ENCODE measurements at regions not wholly inside any gene's neighbourhood (a gene's known extent, or its start where the extent isn't known, plus 50 kb on each side); places are given as distances from the start of the nearest gene placed in this dataset.

GRCh38 chr12:20268771-20269170 is 99.6 kb upstream of the PDE3A start:
- TF ChIP-seq CTCF (IDR thresholded peaks at IDR 0.05; ENCODE audit: low read depth, low read length), result no peak
- no peaks in the 10 kb centered on the region for H3K27me3 ChIP-seq (ENCODE audit: control insufficient read depth, insufficient read depth, low read length)
- H3K4me3 ChIP-seq (ENCODE audit: low read depth, low read length), result no peak overlapping the region
- no peak for DNase-seq (ENCODE audit: low read depth, low spot score)
- H3K9me3 ChIP-seq (ENCODE audit: control insufficient read depth, insufficient read depth, low read length), result no peaks in the 10 kb centered on the region
- H3K27ac ChIP-seq (ENCODE audit: low read depth, low read length), result no peak overlapping the region
- ChIA-PET CTCF (no interaction called here), POLR2A (no interaction called here)

- no peak overlapping the region for H3K4me3 ChIP-seq (ENCODE audit: low read depth, low read length)
- ChIA-PET POLR2A (no interaction called here), CTCF (no interaction called here)
- H3K9me3 ChIP-seq (ENCODE audit: control insufficient read depth, insufficient read depth, low read length), result no peaks in the 10 kb centered on the region
- no peak for TF ChIP-seq CTCF (IDR thresholded peaks at IDR 0.05; ENCODE audit: low read depth, low read length)
- no peaks in the 10 kb centered on the region for H3K27me3 ChIP-seq (ENCODE audit: control insufficient read depth, insufficient read depth, low read length)
- no peak for DNase-seq (ENCODE audit: low read depth, low spot score)
- no peak overlapping the region for H3K27ac ChIP-seq (ENCODE audit: low read depth, low read length)
These were observed 98.8 kb upstream of the PDE3A start for GRCh38 chr12:20269337-20270067.

GRCh38 chr12:20270557-20270956 is 97.8 kb upstream of the PDE3A start:
- ChIA-PET CTCF (no interaction called here), POLR2A (no interaction called here)
- TF ChIP-seq CTCF (IDR thresholded peaks at IDR 0.05; ENCODE audit: low read depth, low read length), result no peak
- Histone ChIP-seq H3K9me3 (ENCODE audit: control insufficient read depth, insufficient read depth, low read length) (no peaks in the 10 kb centered on the region), H3K4me3 (ENCODE audit: low read depth, low read length) (no peak overlapping the region), H3K27ac (ENCODE audit: low read depth, low read length) (no peak overlapping the region), H3K27me3 (ENCODE audit: control insufficient read depth, insufficient read depth, low read length) (no peaks in the 10 kb centered on the region)
- no peak for DNase-seq (ENCODE audit: low read depth, low spot score)

- Histone ChIP-seq H3K4me3 (ENCODE audit: low read depth, low read length) (no peak overlapping the region), H3K9me3 (ENCODE audit: control insufficient read depth, insufficient read depth, low read length) (no peaks in the 10 kb centered on the region), H3K27me3 (ENCODE audit: control insufficient read depth, insufficient read depth, low read length) (no peaks in the 10 kb centered on the region), H3K27ac (ENCODE audit: low read depth, low read length) (no peak overlapping the region)
- no peak for TF ChIP-seq CTCF (IDR thresholded peaks at IDR 0.05; ENCODE audit: low read depth, low read length)
- DNase-seq (ENCODE audit: low read depth, low spot score), result no peak
- ChIA-PET POLR2A (no interaction called here), CTCF (no interaction called here)
These were observed 96.2 kb upstream of the PDE3A start for GRCh38 chr12:20272161-20272560.

- ChIA-PET POLR2A (no interaction called here), CTCF (no interaction called here)
- Histone ChIP-seq H3K9me3 (ENCODE audit: control insufficient read depth, insufficient read depth, low read length) (no peaks in the 10 kb centered on the region), H3K27ac (ENCODE audit: low read depth, low read length) (no peak overlapping the region), H3K4me3 (ENCODE audit: low read depth, low read length) (no peak overlapping the region), H3K27me3 (ENCODE audit: control insufficient read depth, insufficient read depth, low read length) (no peaks in the 10 kb centered on the region)
- no peak for TF ChIP-seq CTCF (IDR thresholded peaks at IDR 0.05; ENCODE audit: low read depth, low read length)
- DNase-seq (ENCODE audit: low read depth, low spot score), result no peak
These were observed 95.5 kb upstream of the PDE3A start for GRCh38 chr12:20272801-20273200.
